HG03196 (cell line): ENCODE measurements at regions not wholly inside any gene's neighbourhood (a gene's known extent, or its start where the extent isn't known, plus 50 kb on each side); places are given as distances from the start of the nearest gene placed in this dataset.

Source experiments
- ATAC-seq: cut with Tn5 transposase; IDR thresholded peaks from one replicate; pipeline ENCODE4 v1.9.1; 2021; ENCODE audit not compliant: unreplicated experiment

GRCh38 chr2:134110532-134110931 is 143.3 kb upstream of the MGAT5 start:
- ATAC-seq: no peak

GRCh38 chr2:134117676-134118075 is 136.2 kb upstream of the MGAT5 start:
- ATAC-seq: no peak

GRCh38 chr2:134118279-134119116 is 135.4 kb upstream of the MGAT5 start:
- peak; percentile 49 for ATAC-seq

- peak; percentile 10 for ATAC-seq
Measured at GRCh38 chr2:134119117-134119712, 134.7 kb upstream of the MGAT5 start.

- ATAC-seq: peak; percentile 59
Measured at GRCh38 chr2:134119713-134120405, 134.0 kb upstream of the MGAT5 start.

GRCh38 chr2:134120406-134120732 is 133.5 kb upstream of the MGAT5 start:
- ATAC-seq: peak; percentile 2

GRCh38 chr2:134120733-134121630 is 132.9 kb upstream of the MGAT5 start:
- peak; percentile 32 for ATAC-seq

GRCh38 chr2:134122610-134123009 is 131.3 kb upstream of the MGAT5 start:
- no peak for ATAC-seq

GRCh38 chr2:134123332-134123731 is 130.5 kb upstream of the MGAT5 start:
- no peak for ATAC-seq

- ATAC-seq: no peak
Measured at GRCh38 chr2:134124047-134124753, 129.7 kb upstream of the MGAT5 start.

GRCh38 chr2:134127496-134127895 is 126.4 kb upstream of the MGAT5 start:
- ATAC-seq: no peak

- no peak for ATAC-seq
Measured at GRCh38 chr2:134128746-134129145, 125.1 kb upstream of the MGAT5 start.

GRCh38 chr2:134129900-134130537 is 123.9 kb upstream of the MGAT5 start:
- no peak for ATAC-seq

- ATAC-seq: no peak
Measured at GRCh38 chr2:134131681-134132489, 122.0 kb upstream of the MGAT5 start.

- no peak for ATAC-seq
Measured at GRCh38 chr2:134132490-134132857, 121.4 kb upstream of the MGAT5 start.

GRCh38 chr2:134133622-134134312 is 120.1 kb upstream of the MGAT5 start:
- no peak for ATAC-seq

- no peak for ATAC-seq
Measured at GRCh38 chr2:134134313-134134706, 119.6 kb upstream of the MGAT5 start.

GRCh38 chr2:134134827-134135226 is 119.0 kb upstream of the MGAT5 start:
- no peak for ATAC-seq

- ATAC-seq: no peak
Measured at GRCh38 chr2:134135793-134136192, 118.1 kb upstream of the MGAT5 start.
